Ishikawa (cell line): ENCODE measurements at regions not wholly inside any gene's neighbourhood (a gene's known extent, or its start where the extent isn't known, plus 50 kb on each side); places are given as distances from the start of the nearest gene placed in this dataset.

Experiments
- CEBPB ChIP-seq: IDR thresholded peaks from 2 replicates; pipeline ENCODE4 v1.6.1; 2012
- CREB1 ChIP-seq: IDR thresholded peaks from 2 replicates; pipeline ENCODE4 v1.6.1; 2012; ENCODE audit warnings: low read depth
- EGR1 ChIP-seq: IDR thresholded peaks from 2 replicates; pipeline ENCODE4 v1.6.1; 2012
- EP300 ChIP-seq: IDR thresholded peaks from 2 replicates; pipeline ENCODE4 v1.6.1; 2012; ENCODE audit warnings: borderline replicate concordance
- FOXM1 ChIP-seq: IDR thresholded peaks from 2 replicates; pipeline ENCODE4 v1.6.1; 2012; ENCODE audit warnings: low read depth, borderline replicate concordance
- NFIC ChIP-seq: IDR thresholded peaks from 2 replicates; pipeline ENCODE4 v1.6.1; 2012
- RAD21 ChIP-seq: IDR thresholded peaks from 2 replicates; pipeline ENCODE4 v1.6.1; 2012; ENCODE audit warnings: low read depth
- REST ChIP-seq: IDR thresholded peaks from 2 replicates; pipeline ENCODE4 v1.6.1; 2012; ENCODE audit warnings: low read depth, mild to moderate bottlenecking
- TAF1 ChIP-seq: IDR thresholded peaks from 2 replicates; pipeline ENCODE4 v1.6.1; 2012; ENCODE audit warnings: low read depth, mild to moderate bottlenecking
- TCF12 ChIP-seq: IDR thresholded peaks from 2 replicates; pipeline ENCODE4 v1.6.1; 2012; ENCODE audit warnings: low read depth
- YY1 ChIP-seq: IDR thresholded peaks from 2 replicates; pipeline ENCODE4 v1.6.1; 2012; ENCODE audit warnings: low read depth
- ZBTB7A ChIP-seq: IDR thresholded peaks from 2 replicates; pipeline ENCODE4 v1.6.1; 2012; ENCODE audit warnings: low read depth
- TF ChIP-seq, protein P1 (sequence below): IDR thresholded peaks from 2 replicates; pipeline ENCODE4 v1.6.1; 2012
- TF ChIP-seq, protein P2 (sequence below): IDR thresholded peaks from 2 replicates; pipeline ENCODE4 v1.6.1; 2012

DNA sequence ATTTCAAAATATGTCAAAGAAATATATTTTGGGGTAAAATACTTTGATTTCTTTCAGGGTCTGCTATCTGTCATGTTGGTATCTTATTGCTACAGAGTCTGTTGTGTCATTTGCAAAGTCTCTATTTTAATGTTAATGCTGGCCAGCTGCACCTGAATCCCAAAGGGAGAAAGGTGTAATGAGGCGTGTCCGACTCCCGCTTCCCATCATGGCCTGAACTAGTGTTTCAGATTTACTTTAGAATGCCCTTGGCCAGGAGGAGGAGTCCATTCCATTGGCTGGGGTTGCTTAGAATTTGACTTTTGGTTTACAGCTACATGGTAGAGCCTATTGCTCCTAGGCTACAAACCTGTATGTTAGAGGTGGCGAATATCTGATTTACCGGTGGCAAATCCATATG is 69.3 kb downstream of the FAM50B start:
- TF ChIP-seq, protein P1, sequence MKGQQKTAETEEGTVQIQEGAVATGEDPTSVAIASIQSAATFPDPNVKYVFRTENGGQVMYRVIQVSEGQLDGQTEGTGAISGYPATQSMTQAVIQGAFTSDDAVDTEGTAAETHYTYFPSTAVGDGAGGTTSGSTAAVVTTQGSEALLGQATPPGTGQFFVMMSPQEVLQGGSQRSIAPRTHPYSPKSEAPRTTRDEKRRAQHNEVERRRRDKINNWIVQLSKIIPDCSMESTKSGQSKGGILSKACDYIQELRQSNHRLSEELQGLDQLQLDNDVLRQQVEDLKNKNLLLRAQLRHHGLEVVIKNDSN: no peak
- TF ChIP-seq FOXM1 (no peak), NFIC (no peak), ZBTB7A (no peak), REST (no peak), RAD21 (no peak), CEBPB (no peak), EP300 (no peak), TAF1 (no peak), TCF12 (no peak), CREB1 (no peak), YY1 (no peak), EGR1 (no peak)
- TF ChIP-seq, protein P2, sequence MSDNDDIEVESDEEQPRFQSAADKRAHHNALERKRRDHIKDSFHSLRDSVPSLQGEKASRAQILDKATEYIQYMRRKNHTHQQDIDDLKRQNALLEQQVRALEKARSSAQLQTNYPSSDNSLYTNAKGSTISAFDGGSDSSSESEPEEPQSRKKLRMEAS: no peak
